HT1080 (cell line): ENCODE measurements at regions not wholly inside any gene's neighbourhood (a gene's known extent, or its start where the extent isn't known, plus 50 kb on each side); places are given as distances from the start of the nearest gene placed in this dataset.
"Not testable (repeated sequence)": the region's sequence is repeated elsewhere in the genome, so short reads cannot be mapped to it uniquely, and the experiment has no call there.

Source experiments
- DNase-seq: peaks from one replicate; pipeline ENCODE4 v3.0.0-alpha.2; 2015; ENCODE audit warnings: low read depth

GRCh38 chr2:13667415-13667757 lies 950.6 kb downstream of the TRIB2 start:
- DNase-seq = no peak

GRCh38 chr2:13669607-13670006 lies 952.9 kb downstream of the TRIB2 start:
- DNase-seq = peak; percentile 26

- not testable (repeated sequence) for DNase-seq
These were observed 957.1 kb downstream of the TRIB2 start for GRCh38 chr2:13673821-13674220.

- DNase-seq = peak; percentile 82
These were observed 956.2 kb upstream of the LRATD1 start for GRCh38 chr2:13676269-13676668.

GRCh38 chr2:13681936-13682335 lies 950.6 kb upstream of the LRATD1 start:
- no peak for DNase-seq

- DNase-seq = peak; percentile 81
These were observed 949.8 kb upstream of the LRATD1 start for GRCh38 chr2:13682540-13683272.

- no peak for DNase-seq
These were observed 946.3 kb upstream of the LRATD1 start for GRCh38 chr2:13686262-13686661.

- DNase-seq = no peak
These were observed 937.8 kb upstream of the LRATD1 start for GRCh38 chr2:13694673-13695072.

GRCh38 chr2:13696601-13697000 lies 935.9 kb upstream of the LRATD1 start:
- no peak for DNase-seq

- no peak for DNase-seq
These were observed 933.7 kb upstream of the LRATD1 start for GRCh38 chr2:13698847-13699246.

- not testable (repeated sequence) for DNase-seq
These were observed 932.6 kb upstream of the LRATD1 start for GRCh38 chr2:13699939-13700338.

GRCh38 chr2:13711154-13711553 lies 921.4 kb upstream of the LRATD1 start:
- no peak for DNase-seq

GRCh38 chr2:13714466-13714865 lies 918.1 kb upstream of the LRATD1 start:
- DNase-seq = no peak

GRCh38 chr2:13725945-13726344 lies 906.6 kb upstream of the LRATD1 start:
- DNase-seq = no peak

- DNase-seq = peak; percentile 7
These were observed 887.2 kb upstream of the LRATD1 start for GRCh38 chr2:13745330-13745729.

- no peak for DNase-seq
These were observed 880.6 kb upstream of the LRATD1 start for GRCh38 chr2:13751955-13752354.

- DNase-seq = no peak
These were observed 874.1 kb upstream of the LRATD1 start for GRCh38 chr2:13758412-13758811.

- no peak for DNase-seq
These were observed 864.2 kb upstream of the LRATD1 start for GRCh38 chr2:13768274-13768673.

GRCh38 chr2:13770279-13770678 lies 862.2 kb upstream of the LRATD1 start:
- no peak for DNase-seq

GRCh38 chr2:13779996-13780395 lies 852.5 kb upstream of the LRATD1 start:
- no peak for DNase-seq

GRCh38 chr2:13791019-13791547 lies 841.4 kb upstream of the LRATD1 start:
- DNase-seq = no peak

- no peak for DNase-seq
These were observed 826.0 kb upstream of the LRATD1 start for GRCh38 chr2:13806539-13806938.

GRCh38 chr2:13813236-13813635 lies 819.3 kb upstream of the LRATD1 start:
- no peak for DNase-seq

GRCh38 chr2:13818002-13818401 lies 814.5 kb upstream of the LRATD1 start:
- DNase-seq = no peak
